Transverse colon (tissue), 3 donors: ENCODE measurements at regions not wholly inside any gene's neighbourhood (a gene's known extent, or its start where the extent isn't known, plus 50 kb on each side); places are given as distances from the start of the nearest gene placed in this dataset.

Source experiments
- CTCF ChIP-seq, 5 experiments: fragments of 200-600 bp in 3 of 5; fragments of 450-650 bp in 2 of 5; sonication (generic) in 3 of 5; IDR thresholded peaks; 1 replicate in 2 of 5; 2 replicates in 3 of 5; pipeline ENCODE4 v1.5.1; 2016 to 2017; ENCODE audit warnings: antibody characterized with exemption in 5 of 5, inconsistent platforms in 3 of 5, mild to moderate bottlenecking in 2 of 5, moderate library complexity in 1 of 5
- POLR2A ChIP-seq: fragments of 450-650 bp; IDR thresholded peaks from one replicate; pipeline ENCODE4 v1.6.1; 2016; ENCODE audit warnings: antibody characterized with exemption, mild to moderate bottlenecking, moderate library complexity

- TF ChIP-seq CTCF (IDR thresholded peaks at IDR 0.05) (no peak), POLR2A (no peak)
Observed at GRCh38 chr1:104804147-104804546, 1054.4 kb downstream of the AMY1C start.
